Fibroblast of skin of right biceps (primary cell): ENCODE measurements at regions not wholly inside any gene's neighbourhood (a gene's known extent, or its start where the extent isn't known, plus 50 kb on each side); places are given as distances from the start of the nearest gene placed in this dataset.

Experiments
- DNase-seq: peaks from one replicate; pipeline ENCODE4 v3.0.0-alpha.2; 2013

- DNase-seq = no peak
These were observed 321.5 kb downstream of the LRFN2 start for GRCh38 chr6:40265615-40266014.

- no peak for DNase-seq
These were observed 323.2 kb downstream of the LRFN2 start for GRCh38 chr6:40263970-40264369.

GRCh38 chr6:40262363-40262762 is 324.8 kb downstream of the LRFN2 start:
- DNase-seq = no peak

GRCh38 chr6:40258531-40258930 is 324.3 kb upstream of the MOCS1 start:
- DNase-seq = no peak

GRCh38 chr6:40256831-40257230 is 322.6 kb upstream of the MOCS1 start:
- DNase-seq = no peak

GRCh38 chr6:40256224-40256623 is 322.0 kb upstream of the MOCS1 start:
- DNase-seq = no peak

GRCh38 chr6:40253420-40253819 is 319.2 kb upstream of the MOCS1 start:
- DNase-seq = no peak

GRCh38 chr6:40252531-40253258 is 318.4 kb upstream of the MOCS1 start:
- DNase-seq = no peak

- DNase-seq = no peak
These were observed 317.5 kb upstream of the MOCS1 start for GRCh38 chr6:40251637-40252300.

GRCh38 chr6:40249935-40250334 is 315.7 kb upstream of the MOCS1 start:
- DNase-seq = no peak

- no peak for DNase-seq
These were observed 313.4 kb upstream of the MOCS1 start for GRCh38 chr6:40247516-40248115.

GRCh38 chr6:40244699-40245098 is 310.4 kb upstream of the MOCS1 start:
- DNase-seq = no peak

- no peak for DNase-seq
These were observed 298.4 kb upstream of the MOCS1 start for GRCh38 chr6:40232698-40233097.

GRCh38 chr6:40227735-40228134 is 293.5 kb upstream of the MOCS1 start:
- no peak for DNase-seq

GRCh38 chr6:40222354-40222753 is 288.1 kb upstream of the MOCS1 start:
- no peak for DNase-seq

GRCh38 chr6:40219799-40220198 is 285.5 kb upstream of the MOCS1 start:
- DNase-seq = no peak

- DNase-seq = no peak
These were observed 276.4 kb upstream of the MOCS1 start for GRCh38 chr6:40210628-40211056.

- no peak for DNase-seq
These were observed 271.5 kb upstream of the MOCS1 start for GRCh38 chr6:40205801-40206200.

- DNase-seq = no peak
These were observed 270.7 kb upstream of the MOCS1 start for GRCh38 chr6:40205004-40205403.

GRCh38 chr6:40197371-40197770 is 263.1 kb upstream of the MOCS1 start:
- no peak for DNase-seq

- no peak for DNase-seq
These were observed 261.9 kb upstream of the MOCS1 start for GRCh38 chr6:40196135-40196518.

- DNase-seq = no peak
These were observed 261.3 kb upstream of the MOCS1 start for GRCh38 chr6:40195428-40196134.

- no peak for DNase-seq
These were observed 260.3 kb upstream of the MOCS1 start for GRCh38 chr6:40194447-40195170.
